Suppressor macrophage treated with lipopolysaccharide for 4 hours (primary cell): ENCODE measurements at regions not wholly inside any gene's neighbourhood (a gene's known extent, or its start where the extent isn't known, plus 50 kb on each side); places are given as distances from the start of the nearest gene placed in this dataset.
"Not testable (repeated sequence)": the region's sequence is repeated elsewhere in the genome, so short reads cannot be mapped to it uniquely, and the experiment has no call there.

Experiments used
- DNase-seq: peaks from one replicate; pipeline ENCODE4 v3.0.0-alpha.2; 2020

DNA sequence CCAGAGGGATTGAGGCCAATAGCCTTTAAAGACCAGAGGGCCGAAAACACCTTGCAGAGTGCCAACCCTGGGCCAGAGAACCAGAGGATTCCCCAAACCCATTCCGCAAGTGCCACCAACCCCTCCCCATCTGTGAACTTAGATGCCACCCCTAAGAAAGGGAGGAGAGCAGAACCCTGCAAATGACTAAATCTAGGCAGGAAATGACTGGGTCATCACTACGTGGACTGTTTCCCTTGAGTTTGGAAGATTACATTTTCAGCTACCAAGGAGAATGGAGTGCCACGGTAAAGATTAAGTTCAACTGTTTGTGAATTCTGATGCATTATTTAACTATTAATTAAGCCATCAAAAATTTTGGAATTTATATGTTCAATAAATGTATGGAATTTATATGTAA, 142.8 kb downstream of the ENC1 start:
- DNase-seq = peak; percentile 4

DNA sequence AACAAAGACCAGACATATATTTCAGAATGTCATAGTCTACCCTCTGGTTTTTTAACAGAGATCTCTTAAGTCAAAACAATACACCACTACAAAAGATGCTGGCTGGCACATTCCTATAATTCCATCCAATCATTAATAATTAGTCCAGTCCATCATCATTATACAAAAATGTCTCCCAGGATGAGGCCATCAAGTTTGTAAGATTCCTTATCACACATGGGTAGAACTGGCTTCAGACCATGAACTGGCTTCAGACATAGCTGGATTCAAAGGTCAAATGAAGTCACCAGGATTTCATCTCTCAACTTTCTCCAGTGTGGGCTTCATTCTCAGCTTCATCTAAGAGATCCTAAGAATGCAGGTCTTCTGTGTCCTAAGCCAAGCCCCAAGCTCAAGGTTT, 147.1 kb downstream of the ENC1 start:
- no peak for DNase-seq

DNA sequence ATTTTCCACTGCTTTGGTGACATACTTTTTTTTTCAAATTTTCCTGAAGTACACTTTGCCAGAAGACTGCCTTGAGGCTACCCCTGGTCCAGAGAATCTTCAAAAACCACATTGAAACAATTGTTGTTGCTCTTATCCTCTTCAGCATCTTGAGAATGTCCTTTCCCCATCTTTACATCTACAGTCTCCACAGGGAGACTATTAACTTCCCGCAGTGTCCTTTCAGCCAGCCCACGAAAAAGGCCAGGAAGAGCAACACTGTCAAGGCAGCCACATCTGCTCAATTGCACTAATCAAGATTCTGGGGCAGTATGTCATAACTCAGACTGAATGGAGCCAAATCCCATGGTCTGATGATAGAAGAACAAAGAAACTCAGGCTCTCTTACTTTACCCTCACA, 148.3 kb downstream of the ENC1 start:
- no peak for DNase-seq

DNA sequence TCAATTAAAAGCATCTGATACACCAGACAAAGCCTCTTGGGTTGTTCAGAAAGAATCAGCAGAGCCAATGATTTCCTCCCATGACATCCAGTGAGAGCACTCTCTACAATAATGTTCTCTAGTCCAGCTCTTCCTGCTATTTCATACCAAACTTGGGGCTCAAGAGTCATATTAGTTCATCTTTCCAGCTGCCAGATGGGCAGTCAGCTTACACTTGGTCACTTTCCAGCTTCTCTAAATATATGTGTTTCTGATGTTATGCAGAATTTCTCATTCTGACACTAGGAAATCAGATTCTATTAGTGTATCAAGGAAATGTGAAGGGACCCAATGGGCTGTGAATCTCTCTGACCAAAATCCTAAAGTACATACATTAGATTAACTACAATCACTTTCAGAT, 148.9 kb downstream of the ENC1 start:
- DNase-seq = no peak

DNA sequence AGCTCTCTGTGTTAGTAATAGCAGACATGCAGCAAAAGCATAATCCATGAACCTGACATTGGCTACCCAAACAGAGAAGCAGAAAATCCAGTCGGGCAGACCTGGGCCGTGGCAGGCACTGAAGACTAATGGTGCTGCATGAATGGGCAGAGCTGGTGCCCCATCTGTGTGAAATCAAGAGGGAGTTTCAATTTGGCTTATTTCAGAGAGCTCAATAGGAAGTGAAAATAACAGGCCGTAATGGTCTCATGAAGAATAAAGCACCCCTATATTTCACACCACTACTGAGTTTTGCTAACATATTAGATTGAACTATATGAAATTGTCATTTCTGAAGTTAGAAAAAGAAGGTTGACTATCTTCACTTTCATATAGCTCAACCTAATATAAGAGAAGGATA, 149.7 kb downstream of the ENC1 start:
- DNase-seq = peak; percentile 41

DNA sequence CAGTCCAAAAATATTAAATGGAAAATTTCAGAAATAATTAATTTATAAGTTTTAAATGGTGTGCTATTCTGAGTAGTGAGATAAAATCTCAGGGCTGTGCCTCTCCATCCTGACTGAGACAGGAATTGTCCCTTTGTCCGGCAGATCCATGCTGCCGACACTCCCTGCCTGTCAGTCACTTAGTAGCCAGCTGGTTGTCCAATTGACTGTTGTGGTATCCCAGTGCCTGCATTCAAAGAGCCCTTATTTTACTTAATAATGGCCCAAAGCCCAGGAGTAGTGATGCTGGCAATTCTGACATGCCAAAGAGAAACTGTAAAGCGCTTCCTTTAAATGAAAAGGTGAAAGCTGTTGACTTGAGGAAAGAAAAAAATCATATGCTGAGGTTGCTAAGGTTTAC, 157.5 kb downstream of the ENC1 start:
- no peak for DNase-seq

DNA sequence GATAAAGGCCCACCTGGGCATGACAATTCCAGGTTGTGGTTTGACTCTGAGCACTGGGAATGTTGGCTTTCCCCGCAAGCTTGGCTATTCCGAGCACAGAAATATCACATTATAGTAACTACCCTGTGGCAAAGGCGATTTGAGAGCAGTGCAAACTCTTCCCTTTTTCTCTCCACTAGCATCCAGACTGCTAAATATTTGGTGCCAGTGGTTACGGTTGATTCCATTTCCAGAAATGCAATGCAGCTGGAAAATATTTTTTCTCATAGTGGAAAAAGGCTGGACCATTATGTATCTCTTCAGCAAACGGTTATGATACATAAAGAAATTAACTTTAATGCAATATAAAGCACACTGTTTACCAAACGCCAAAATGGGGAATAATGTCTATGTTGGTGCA, 158.0 kb downstream of the ENC1 start:
- DNase-seq = no peak

DNA sequence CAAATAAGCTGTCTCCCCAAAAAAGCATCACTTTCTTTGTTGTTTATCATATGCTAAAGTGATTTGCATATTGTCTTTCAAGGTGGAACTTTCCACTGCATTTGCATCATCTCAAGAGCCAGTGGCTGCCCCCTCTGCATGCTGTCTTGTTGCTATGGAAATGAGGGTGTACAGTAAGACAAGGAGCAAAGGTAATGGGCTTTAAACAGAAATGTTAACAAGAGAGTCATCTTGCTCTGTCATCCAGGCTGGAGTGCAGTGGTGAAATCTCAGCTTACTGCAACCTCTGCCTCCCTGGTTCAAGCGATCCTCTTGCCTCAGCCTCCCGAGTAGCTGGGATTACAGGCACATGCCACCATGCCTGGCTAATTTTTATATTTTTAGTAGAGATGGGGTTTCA, 159.2 kb downstream of the ENC1 start:
- DNase-seq = not testable (repeated sequence)

DNA sequence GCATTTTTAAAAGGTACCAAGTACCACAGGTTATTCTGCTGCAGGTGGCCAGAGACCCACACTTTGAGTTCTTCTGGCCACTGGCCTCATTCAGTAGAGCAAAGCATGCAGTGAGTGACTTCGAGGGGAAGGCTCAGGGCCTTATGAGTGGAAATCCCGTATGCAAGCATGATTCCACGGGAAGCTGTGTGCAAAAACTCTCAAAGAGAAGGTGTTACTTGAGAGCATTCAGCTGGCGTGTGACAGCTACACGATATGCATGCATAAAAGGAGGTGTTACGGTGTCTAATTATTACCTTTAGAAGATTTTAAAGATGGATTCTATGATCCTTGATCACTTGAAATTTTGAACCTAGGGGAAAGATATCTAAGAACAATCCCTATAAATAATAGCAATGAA, 160.3 kb downstream of the ENC1 start:
- DNase-seq = no peak

DNA sequence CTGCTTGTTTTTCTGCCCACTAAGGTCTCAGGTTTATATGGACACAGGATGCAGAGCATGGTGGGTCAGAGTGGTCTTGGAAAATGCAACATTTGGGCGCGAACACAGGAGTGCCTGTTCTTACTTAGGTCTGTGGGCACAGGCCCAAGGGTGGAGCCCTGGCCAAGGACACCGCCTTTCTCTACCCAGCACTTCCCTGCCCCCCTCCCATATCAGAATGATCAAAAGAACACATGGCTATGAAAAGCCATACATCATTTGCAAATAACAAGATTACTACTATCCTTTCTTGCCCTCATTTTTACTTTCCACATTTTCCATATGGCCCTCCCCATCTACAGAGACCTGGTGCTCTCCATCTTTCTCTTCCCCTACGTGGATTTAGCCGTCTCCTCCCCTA, 162.2 kb downstream of the ENC1 start:
- DNase-seq = no peak

DNA sequence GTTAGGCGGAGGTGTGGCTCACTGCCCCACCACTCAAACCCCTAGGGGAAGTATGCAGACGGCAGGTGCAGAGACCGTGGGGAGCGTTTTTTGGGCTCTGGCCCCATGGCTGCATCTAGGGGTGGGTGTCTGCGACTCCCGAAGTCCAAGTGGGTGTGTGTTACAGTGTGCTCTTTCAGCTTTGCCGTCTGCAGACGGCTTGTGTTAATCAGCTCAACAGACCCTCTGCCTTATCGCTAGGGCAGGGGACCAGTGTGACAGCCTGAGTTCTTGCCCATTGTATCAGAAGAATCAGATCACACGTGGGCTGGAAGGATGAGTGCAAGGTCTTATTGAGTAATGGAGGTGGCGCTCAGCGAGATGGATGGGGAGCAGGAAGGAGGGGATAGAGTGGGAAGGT, 162.8 kb downstream of the ENC1 start:
- DNase-seq = no peak

DNA sequence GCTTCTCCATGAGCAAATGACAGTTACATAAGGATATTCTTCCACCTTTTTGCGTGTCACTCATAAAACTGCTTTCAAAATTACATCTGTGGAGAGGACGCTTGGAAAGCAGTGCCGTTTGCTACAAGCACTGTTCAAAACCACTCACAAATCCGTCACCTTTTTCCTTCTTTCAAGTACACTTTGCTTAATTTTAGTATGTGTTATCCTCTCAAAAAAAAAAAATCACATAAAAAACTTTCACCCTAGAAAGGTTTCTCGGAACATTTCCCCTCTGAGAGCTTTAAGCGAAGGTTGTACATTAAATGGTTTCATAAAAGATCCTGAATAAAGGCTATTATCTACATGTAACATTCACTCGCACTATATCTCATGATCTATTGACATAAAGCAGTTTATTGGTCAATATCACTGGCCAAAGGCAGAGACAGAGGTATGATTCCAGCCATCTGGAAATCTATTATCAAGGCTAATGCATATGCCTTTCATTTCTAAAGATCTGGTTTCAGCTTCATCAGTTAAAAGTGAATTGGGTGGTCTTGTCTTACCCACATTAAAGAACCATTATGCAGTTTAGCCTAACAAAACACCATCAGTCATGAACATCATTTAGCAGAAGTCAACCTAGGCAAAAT, 163.6 kb downstream of the ENC1 start:
- DNase-seq = no peak

DNA sequence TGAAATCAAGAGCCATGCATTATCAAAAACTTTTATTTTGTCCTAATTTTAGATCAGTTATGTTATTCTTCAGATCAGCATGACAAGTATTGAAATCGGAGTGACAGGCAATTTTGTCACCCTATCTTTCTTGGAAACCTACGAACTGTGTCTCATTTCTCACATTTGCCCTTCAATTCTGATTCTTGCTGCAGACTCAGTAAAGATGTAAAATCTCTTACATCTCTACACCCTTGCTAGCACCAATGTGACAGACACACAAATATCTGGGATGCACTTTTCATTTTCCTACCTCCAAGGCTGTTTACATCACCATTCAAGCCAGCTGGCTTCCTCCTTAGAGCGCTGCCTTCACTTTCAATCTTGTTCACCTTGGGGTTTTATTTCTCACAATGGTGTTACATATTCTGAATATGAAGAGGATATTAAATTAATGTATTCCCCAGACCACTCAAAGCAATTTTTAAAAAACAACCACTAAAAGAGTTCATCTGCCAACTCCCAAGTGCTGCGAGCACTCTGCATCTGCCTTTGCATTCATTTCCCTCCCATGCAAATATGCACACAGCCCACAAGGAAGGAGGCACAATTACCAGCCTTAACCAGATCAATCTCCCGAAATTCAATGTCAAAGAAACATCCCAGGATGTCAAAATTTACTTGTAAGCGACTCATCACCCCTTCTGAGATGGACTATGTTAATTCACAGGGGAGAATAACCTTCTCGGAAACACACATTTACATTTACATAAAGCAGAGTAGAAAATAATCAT, 164.3 kb downstream of the ENC1 start:
- DNase-seq = no peak

DNA sequence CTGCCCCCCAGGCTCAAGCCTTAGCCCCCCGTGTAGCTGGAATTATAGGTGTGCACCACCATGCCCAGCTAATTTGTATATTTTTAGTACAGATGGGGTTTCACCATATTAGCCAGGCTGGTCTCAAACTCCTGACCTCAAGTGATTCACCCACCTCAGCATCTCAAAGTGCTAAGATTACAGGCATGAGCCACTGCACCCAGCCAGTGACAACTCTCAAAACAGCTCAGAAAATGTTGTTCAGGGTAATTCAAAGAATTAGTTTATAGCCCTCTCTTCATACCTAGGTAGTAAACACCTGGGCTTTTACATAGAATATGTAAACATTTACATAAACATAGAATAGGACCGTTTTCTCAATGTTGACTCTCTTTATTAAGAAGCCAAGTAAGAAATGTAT, 168.7 kb downstream of the ENC1 start:
- DNase-seq = no peak

DNA sequence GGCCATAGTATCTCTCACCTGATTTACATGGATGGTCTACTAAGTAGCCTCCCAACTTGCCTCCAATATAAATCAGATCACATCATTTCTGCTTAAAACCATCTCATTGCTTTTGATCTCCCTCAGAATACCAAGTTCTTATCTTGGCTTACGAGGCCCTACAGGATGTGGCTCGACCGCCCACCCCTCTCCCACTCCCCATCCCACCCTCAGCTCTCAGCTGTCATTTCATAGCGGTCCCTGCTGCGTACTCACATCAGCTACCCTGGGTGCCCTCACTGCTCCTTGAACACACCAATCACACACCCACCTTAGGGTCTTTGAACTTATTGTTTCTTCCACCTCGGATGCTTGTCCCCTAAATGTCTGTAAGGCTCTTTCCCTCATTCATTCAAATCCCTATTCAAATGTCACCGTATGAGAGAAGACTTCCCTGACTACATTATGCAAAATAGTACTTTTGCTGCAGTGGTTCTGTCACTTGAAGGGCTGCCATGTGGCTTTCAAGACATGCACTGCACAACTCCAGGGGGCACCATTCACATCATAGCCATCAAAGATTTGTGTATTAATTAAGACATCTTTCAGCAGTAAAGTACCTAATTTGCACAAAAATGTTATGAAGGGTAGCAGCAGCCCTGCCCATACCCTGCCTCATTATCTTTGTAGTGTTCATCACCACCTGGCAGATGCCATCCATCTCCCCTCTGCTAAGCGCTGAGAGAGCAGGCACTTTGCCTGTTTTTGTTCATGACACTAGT, 171.1 kb downstream of the ENC1 start:
- DNase-seq = no peak

DNA sequence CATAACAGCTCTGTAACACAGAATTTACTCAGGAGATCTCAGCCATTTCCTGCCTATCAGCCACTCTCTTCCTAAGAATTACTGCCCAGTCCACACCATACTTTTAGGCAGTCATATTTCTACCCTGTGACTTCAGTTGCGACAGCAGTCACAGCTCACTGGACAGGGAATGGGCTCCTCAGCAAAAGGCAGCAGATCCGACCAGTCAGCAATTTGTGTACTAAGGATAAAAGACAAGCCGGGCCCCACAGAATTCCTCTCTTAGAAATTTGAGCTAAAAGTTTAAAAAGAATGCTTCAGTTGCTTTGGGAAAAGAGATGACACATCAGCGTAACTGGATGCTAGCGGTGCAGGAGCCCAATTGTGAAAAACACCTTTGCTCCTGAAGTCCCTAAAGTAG, 172.1 kb downstream of the ENC1 start:
- no peak for DNase-seq

DNA sequence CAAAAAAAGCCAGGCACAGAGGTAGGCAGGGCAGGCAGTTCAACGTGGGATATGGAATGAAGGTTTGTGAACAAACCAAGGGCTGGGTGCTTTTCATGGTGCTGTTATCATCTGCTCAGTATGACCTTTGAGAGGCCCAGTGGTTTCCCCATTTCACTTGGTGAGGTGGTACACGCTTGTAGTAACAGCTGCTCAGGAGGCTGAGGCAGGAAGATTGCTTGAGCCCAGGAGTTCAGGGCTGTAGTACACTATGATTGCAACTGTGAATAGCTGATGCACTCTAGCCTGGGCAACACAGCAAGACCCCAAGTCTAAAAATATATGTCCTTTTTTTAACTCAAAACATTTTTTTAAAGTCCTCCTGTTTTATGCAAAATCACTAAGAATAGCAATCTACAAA, 174.8 kb downstream of the ENC1 start:
- no peak for DNase-seq

DNA sequence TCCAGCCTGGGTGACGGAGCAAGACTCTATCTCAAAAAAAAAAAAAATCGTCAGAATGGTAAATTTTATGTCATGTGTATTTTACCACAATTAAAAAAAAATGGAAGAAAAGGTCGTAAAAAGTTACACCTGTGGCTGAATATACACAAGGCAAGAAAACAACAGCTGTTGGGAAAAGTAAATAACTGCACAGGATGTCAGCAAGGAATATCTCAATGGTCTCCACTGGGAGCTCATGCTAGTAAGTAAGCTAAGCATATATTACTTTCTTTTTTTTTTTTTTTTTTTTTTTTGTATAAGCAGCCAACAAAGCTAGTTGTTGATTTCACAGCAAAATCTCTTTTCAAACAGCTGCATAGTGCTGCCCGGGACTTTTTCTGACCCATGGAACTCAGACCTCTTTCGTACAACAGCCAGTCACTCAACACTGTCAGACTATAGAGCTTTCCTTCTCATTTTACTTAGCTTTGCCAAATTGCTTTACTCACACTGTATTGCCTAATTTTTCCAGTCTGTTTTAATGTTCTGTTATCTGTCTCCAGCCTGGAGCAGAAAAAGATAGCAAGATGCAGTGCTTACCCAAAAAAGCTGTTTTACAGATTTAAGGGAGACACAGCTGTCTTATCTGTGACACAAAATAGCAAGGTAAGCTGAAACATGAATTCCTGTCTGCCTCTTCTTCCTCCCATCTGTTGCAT, 175.9 kb downstream of the ENC1 start:
- no peak for DNase-seq

DNA sequence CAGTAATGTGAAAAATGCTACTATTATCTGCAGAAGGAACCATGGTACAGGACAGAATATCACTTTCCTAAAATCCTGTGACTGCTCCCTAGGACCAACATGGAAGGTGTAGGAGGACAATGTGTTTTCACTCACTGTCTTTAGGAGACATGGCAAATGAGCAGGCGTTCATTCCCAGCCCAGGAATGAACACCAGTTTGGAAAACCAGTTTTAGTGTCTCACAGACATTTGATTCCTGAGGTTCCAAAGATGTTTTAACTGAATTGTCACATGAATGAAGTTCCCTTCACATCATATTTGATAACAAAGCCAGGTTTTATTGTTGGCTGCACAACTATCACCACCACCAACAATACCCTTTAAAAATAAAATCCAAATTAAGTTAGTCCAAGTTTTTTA, 178.2 kb downstream of the ENC1 start:
- no peak for DNase-seq

DNA sequence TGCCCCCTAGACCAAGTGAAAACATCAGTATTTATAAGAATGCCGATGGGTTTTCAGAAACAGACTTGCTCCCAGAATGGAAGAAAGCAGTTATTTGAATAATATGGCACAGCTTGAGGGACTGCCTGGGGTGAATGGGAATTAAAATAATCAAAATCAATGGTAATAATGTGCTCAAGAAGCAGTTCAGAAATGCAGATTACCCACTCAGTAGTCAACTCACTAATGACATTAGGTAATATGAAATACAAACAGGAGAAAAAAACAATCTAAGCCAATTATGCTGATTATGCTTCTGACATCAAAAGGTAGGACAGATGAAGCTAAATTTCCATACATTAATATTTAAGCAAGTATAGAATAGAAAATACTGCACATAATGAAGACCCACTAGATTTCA, 179.3 kb downstream of the ENC1 start:
- no peak for DNase-seq

DNA sequence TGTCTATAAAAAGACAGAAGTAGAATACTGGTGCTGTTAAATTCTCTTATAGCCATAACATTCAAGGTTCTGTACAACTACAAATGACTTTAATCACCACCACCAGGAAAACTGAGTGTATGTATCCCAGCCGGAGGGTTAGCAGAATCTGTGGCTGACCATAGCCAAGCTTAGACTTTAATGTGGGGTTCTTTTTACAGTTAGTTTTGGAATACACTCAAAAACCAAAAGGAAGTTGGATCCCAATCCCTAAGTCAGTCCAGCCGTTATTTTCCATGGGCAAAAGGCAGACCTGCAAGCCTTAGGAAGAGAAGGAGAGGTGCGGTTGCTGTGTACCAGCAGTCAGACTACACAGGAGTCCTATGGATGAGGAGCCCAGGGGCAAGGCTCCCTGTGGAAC, 179.8 kb downstream of the ENC1 start:
- DNase-seq = no peak

DNA sequence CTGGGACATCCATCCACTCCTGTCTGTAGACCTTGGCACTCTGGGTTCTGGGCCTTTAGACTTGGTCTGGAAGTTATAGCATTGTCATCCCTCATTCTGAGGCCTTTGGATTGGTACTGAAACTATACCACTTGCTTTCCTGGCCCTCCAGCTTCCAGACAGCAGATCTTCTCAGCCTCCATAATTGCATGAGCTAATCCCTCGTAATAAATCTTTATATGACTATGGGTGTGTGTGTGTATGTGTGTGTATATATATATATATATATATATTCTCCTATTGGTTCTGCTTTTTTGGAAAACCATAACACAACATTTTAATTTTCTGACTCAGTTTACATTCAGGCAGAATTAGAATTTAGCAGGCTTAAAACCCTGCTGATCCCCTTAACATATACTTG, 180.5 kb downstream of the ENC1 start:
- DNase-seq = no peak

DNA sequence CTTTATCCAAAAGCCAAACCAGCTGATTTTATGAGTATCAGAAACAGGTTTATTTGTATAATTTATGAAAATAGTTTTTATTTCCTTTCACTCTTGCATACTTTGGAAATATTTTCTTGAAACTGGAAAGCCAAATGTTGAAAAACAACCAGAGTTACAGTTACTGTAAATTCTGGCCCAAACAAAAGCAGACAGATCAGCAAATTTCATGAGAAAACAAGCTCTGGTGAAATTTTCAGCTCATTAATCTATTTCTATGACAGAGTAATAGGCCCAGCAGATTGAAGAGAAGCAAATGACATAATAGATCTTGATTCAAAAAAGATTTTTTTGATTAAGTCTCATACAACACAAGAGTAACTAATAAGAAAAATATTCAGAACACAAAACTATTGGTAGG, 182.7 kb downstream of the ENC1 start:
- DNase-seq = no peak
